ENCODE measurements at regions not wholly inside any gene's neighbourhood (a gene's known extent, or its start where the extent isn't known, plus 50 kb on each side); places are given as distances from the start of the nearest gene placed in this dataset.

- no peak for TF ChIP-seq CTCF (IDR thresholded peaks at IDR 0.05)
- TF ChIP-seq FOXP1 (CRISPR knock-in tag; IDR thresholded peaks at IDR 0.05; ENCODE audit: borderline replicate concordance): no peak
- no peak for TF ChIP-seq MLX (CRISPR knock-in tag; IDR thresholded peaks at IDR 0.05)
- TF ChIP-seq MAX (CRISPR knock-in tag; IDR thresholded peaks at IDR 0.05): no peak
- no peak for TF ChIP-seq SMAD3 (CRISPR knock-in tag; IDR thresholded peaks at IDR 0.05; ENCODE audit: borderline replicate concordance)
- no peak for TF ChIP-seq SOX15 (CRISPR knock-in tag; IDR thresholded peaks at IDR 0.05)
- TF ChIP-seq USF2 (CRISPR knock-in tag; IDR thresholded peaks at IDR 0.05): no peak
- TF ChIP-seq TEAD4 (CRISPR knock-in tag; IDR thresholded peaks at IDR 0.05): no peak
- TF ChIP-seq SMAD4 (CRISPR knock-in tag; IDR thresholded peaks at IDR 0.05): no peak
- no peak for TF ChIP-seq CREB1 (CRISPR knock-in tag; IDR thresholded peaks at IDR 0.05)
- no peak for TF ChIP-seq ELF4 (CRISPR knock-in tag; IDR thresholded peaks at IDR 0.05; ENCODE audit: low read depth)
Measured at GRCh38 chr7:91668217-91668616, 212.3 kb downstream of the MTERF1 start.
